ENCODE measurements at regions not wholly inside any gene's neighbourhood (a gene's known extent, or its start where the extent isn't known, plus 50 kb on each side); places are given as distances from the start of the nearest gene placed in this dataset.

- Histone ChIP-seq H3K27me3 (replicated peaks in 2 of 5; ENCODE audit: control insufficient read depth in 4 of 5, insufficient read depth in 5 of 5, low read length in 4 of 5) (no peaks in the 10 kb centered on the region), H3K4me1 (ENCODE audit: control extremely low read depth in 1 of 4, control insufficient read depth in 4 of 4, insufficient read depth in 4 of 4, low read length in 3 of 4) (peaks cover 0 to 5% (median 0%) of the 10 kb centered on the region in 4 experiments), H3K36me3 (ENCODE audit: control insufficient read depth in 4 of 4, insufficient read depth in 4 of 4, low read length in 3 of 4) (no peaks in the 10 kb centered on the region), H3K27ac (ENCODE audit: insufficient read depth in 1 of 2, low read depth in 1 of 2, low read length in 2 of 2, poor library complexity in 1 of 2, severe bottlenecking in 2 of 2) (no peak overlapping the region), H3K9me3 (ENCODE audit: control extremely low read depth in 1 of 5, control insufficient read depth in 4 of 5, insufficient read depth in 2 of 5, low read depth in 1 of 5, low read length in 4 of 5) (no peaks in the 10 kb centered on the region), H3K4me3 (ENCODE audit: control insufficient read depth in 1 of 7, extremely low read depth in 1 of 7, insufficient read depth in 4 of 7, low read depth in 2 of 7, low read length in 6 of 7) (no peak overlapping the region)
- CTCF ChIA-PET = no interaction called here
- POLR2A ChIA-PET = no interaction called here
- no peak for DNase-seq
- WGBS (ENCODE audit: insufficient coverage) = 100% methylated on average over 2 of the region's 2 CpGs
Measured at GRCh38 chr15:58260725-58261267, 122.6 kb downstream of the AQP9 start.

- Histone ChIP-seq H3K4me1 (ENCODE audit: control extremely low read depth in 1 of 4, control insufficient read depth in 4 of 4, insufficient read depth in 4 of 4, low read length in 3 of 4) (peaks cover 0 to 5% (median 0%) of the 10 kb centered on the region in 4 experiments), H3K36me3 (ENCODE audit: control insufficient read depth in 4 of 4, insufficient read depth in 4 of 4, low read length in 3 of 4) (no peaks in the 10 kb centered on the region), H3K4me3 (ENCODE audit: control insufficient read depth in 1 of 7, extremely low read depth in 1 of 7, insufficient read depth in 4 of 7, low read depth in 2 of 7, low read length in 6 of 7) (no peak overlapping the region), H3K9me3 (ENCODE audit: control extremely low read depth in 1 of 5, control insufficient read depth in 4 of 5, insufficient read depth in 2 of 5, low read depth in 1 of 5, low read length in 4 of 5) (no peaks in the 10 kb centered on the region), H3K27ac (ENCODE audit: insufficient read depth in 1 of 2, low read depth in 1 of 2, low read length in 2 of 2, poor library complexity in 1 of 2, severe bottlenecking in 2 of 2) (no peak overlapping the region), H3K27me3 (replicated peaks in 2 of 5; ENCODE audit: control insufficient read depth in 4 of 5, insufficient read depth in 5 of 5, low read length in 4 of 5) (no peaks in the 10 kb centered on the region)
- DNase-seq = no peak
- POLR2A ChIA-PET = no interaction called here
- CTCF ChIA-PET = no interaction called here
- WGBS (ENCODE audit: insufficient coverage) = 96% methylated on average over 5 of the region's 5 CpGs
Measured at GRCh38 chr15:58261368-58261767, 123.2 kb downstream of the AQP9 start.

- ChIA-PET CTCF (no interaction called here), POLR2A (no interaction called here)
- DNase-seq = no peak
- WGBS (ENCODE audit: insufficient coverage) = 100% methylated on average over 2 of the region's 4 CpGs
- Histone ChIP-seq H3K27me3 (replicated peaks in 2 of 5; ENCODE audit: control insufficient read depth in 4 of 5, insufficient read depth in 5 of 5, low read length in 4 of 5) (no peaks in the 10 kb centered on the region), H3K36me3 (ENCODE audit: control insufficient read depth in 4 of 4, insufficient read depth in 4 of 4, low read length in 3 of 4) (no peaks in the 10 kb centered on the region), H3K9me3 (ENCODE audit: control extremely low read depth in 1 of 5, control insufficient read depth in 4 of 5, insufficient read depth in 2 of 5, low read depth in 1 of 5, low read length in 4 of 5) (no peaks in the 10 kb centered on the region), H3K4me3 (ENCODE audit: control insufficient read depth in 1 of 7, extremely low read depth in 1 of 7, insufficient read depth in 4 of 7, low read depth in 2 of 7, low read length in 6 of 7) (no peak overlapping the region), H3K4me1 (ENCODE audit: control extremely low read depth in 1 of 4, control insufficient read depth in 4 of 4, insufficient read depth in 4 of 4, low read length in 3 of 4) (peaks cover 0 to 5% (median 0%) of the 10 kb centered on the region in 4 experiments), H3K27ac (ENCODE audit: insufficient read depth in 1 of 2, low read depth in 1 of 2, low read length in 2 of 2, poor library complexity in 1 of 2, severe bottlenecking in 2 of 2) (no peak overlapping the region)
Measured at GRCh38 chr15:58264053-58264971, 126.1 kb downstream of the AQP9 start.

GRCh38 chr15:58267051-58267450, 128.9 kb downstream of the AQP9 start:
- H3K4me3 ChIP-seq (ENCODE audit: control insufficient read depth in 1 of 7, extremely low read depth in 1 of 7, insufficient read depth in 4 of 7, low read depth in 2 of 7, low read length in 6 of 7) = no peak overlapping the region
- no peaks in the 10 kb centered on the region for H3K27me3 ChIP-seq (replicated peaks in 2 of 5; ENCODE audit: control insufficient read depth in 4 of 5, insufficient read depth in 5 of 5, low read length in 4 of 5)
- no peak for DNase-seq
- H3K36me3 ChIP-seq (ENCODE audit: control insufficient read depth in 4 of 4, insufficient read depth in 4 of 4, low read length in 3 of 4) = no peaks in the 10 kb centered on the region
- 100% methylated on average over 1 of the region's 1 CpG for WGBS (ENCODE audit: insufficient coverage)
- POLR2A ChIA-PET = no interaction called here
- H3K27ac ChIP-seq (ENCODE audit: insufficient read depth in 1 of 2, low read depth in 1 of 2, low read length in 2 of 2, poor library complexity in 1 of 2, severe bottlenecking in 2 of 2) = no peak overlapping the region
- CTCF ChIA-PET = interaction anchor here (1.4 kb wide), 1 partner anchor 79 kb away, joined by 3 read pairs; no protein-coding TSS in a partner anchor
- H3K4me1 ChIP-seq (ENCODE audit: control extremely low read depth in 1 of 4, control insufficient read depth in 4 of 4, insufficient read depth in 4 of 4, low read length in 3 of 4) = peaks cover 0 to 9% (median 1%) of the 10 kb centered on the region in 4 experiments
- peaks cover 0 to 5% (median 0%) of the 10 kb centered on the region in 5 experiments for H3K9me3 ChIP-seq (ENCODE audit: control extremely low read depth in 1 of 5, control insufficient read depth in 4 of 5, insufficient read depth in 2 of 5, low read depth in 1 of 5, low read length in 4 of 5)

- Histone ChIP-seq H3K4me3 (ENCODE audit: control insufficient read depth in 1 of 7, extremely low read depth in 1 of 7, insufficient read depth in 4 of 7, low read depth in 2 of 7, low read length in 6 of 7) (no peak overlapping the region), H3K9me3 (ENCODE audit: control extremely low read depth in 1 of 5, control insufficient read depth in 4 of 5, insufficient read depth in 2 of 5, low read depth in 1 of 5, low read length in 4 of 5) (peaks cover 0 to 6% (median 0%) of the 10 kb centered on the region in 5 experiments), H3K27me3 (replicated peaks in 2 of 5; ENCODE audit: control insufficient read depth in 4 of 5, insufficient read depth in 5 of 5, low read length in 4 of 5) (no peaks in the 10 kb centered on the region), H3K27ac (ENCODE audit: insufficient read depth in 1 of 2, low read depth in 1 of 2, low read length in 2 of 2, poor library complexity in 1 of 2, severe bottlenecking in 2 of 2) (no peak overlapping the region), H3K4me1 (ENCODE audit: control extremely low read depth in 1 of 4, control insufficient read depth in 4 of 4, insufficient read depth in 4 of 4, low read length in 3 of 4) (peaks cover 0 to 9% (median 1%) of the 10 kb centered on the region in 4 experiments), H3K36me3 (ENCODE audit: control insufficient read depth in 4 of 4, insufficient read depth in 4 of 4, low read length in 3 of 4) (no peaks in the 10 kb centered on the region)
- CTCF ChIA-PET = interaction anchor here (1.0 to 1.6 kb wide), 8 partner anchors 15 to 459 kb away, joined by 3 to 4 read pairs (median 3); no protein-coding TSS in a partner anchor
- POLR2A ChIA-PET = no interaction called here
- WGBS (ENCODE audit: insufficient coverage) = 100% methylated on average over 2 of the region's 5 CpGs
- no peak for DNase-seq
Measured at GRCh38 chr15:58268746-58269267, 130.6 kb downstream of the AQP9 start.

GRCh38 chr15:58269455-58270414, 131.6 kb downstream of the AQP9 start:
- Histone ChIP-seq H3K9me3 (ENCODE audit: control extremely low read depth in 1 of 5, control insufficient read depth in 4 of 5, insufficient read depth in 2 of 5, low read depth in 1 of 5, low read length in 4 of 5) (peaks cover 0 to 6% (median 0%) of the 10 kb centered on the region in 5 experiments), H3K4me1 (ENCODE audit: control extremely low read depth in 1 of 4, control insufficient read depth in 4 of 4, insufficient read depth in 4 of 4, low read length in 3 of 4) (peaks cover 0 to 4% (median 1%) of the 10 kb centered on the region in 4 experiments), H3K4me3 (ENCODE audit: control insufficient read depth in 1 of 7, extremely low read depth in 1 of 7, insufficient read depth in 4 of 7, low read depth in 2 of 7, low read length in 6 of 7) (no peak overlapping the region), H3K36me3 (ENCODE audit: control insufficient read depth in 4 of 4, insufficient read depth in 4 of 4, low read length in 3 of 4) (no peaks in the 10 kb centered on the region), H3K27me3 (replicated peaks in 2 of 5; ENCODE audit: control insufficient read depth in 4 of 5, insufficient read depth in 5 of 5, low read length in 4 of 5) (no peaks in the 10 kb centered on the region), H3K27ac (ENCODE audit: insufficient read depth in 1 of 2, low read depth in 1 of 2, low read length in 2 of 2, poor library complexity in 1 of 2, severe bottlenecking in 2 of 2) (no peak overlapping the region)
- DNase-seq = peak; percentile 57 to 77 (median 72)
- CTCF ChIA-PET = interaction anchor here (0.8 to 1.8 kb wide), 14 partner anchors 11 to 581 kb away, joined by 3 to 4 read pairs (median 3); partner anchors contain the start of gene MINDY2
- 75% methylated on average over 9 of the region's 10 CpGs for WGBS (ENCODE audit: insufficient coverage)
- POLR2A ChIA-PET = interaction anchor here (0.5 to 0.6 kb wide), 2 partner anchors 100 to 370 kb away, joined by 3 read pairs; no protein-coding TSS in a partner anchor

All from common myeloid progenitor, CD34-positive (primary cell).